Right hindlimb (tissue), 1 donor: ENCODE measurements at regions not wholly inside any gene's neighbourhood (a gene's known extent, or its start where the extent isn't known, plus 50 kb on each side); places are given as distances from the start of the nearest gene placed in this dataset.
"Not testable (repeated sequence)": the region's sequence is repeated elsewhere in the genome, so short reads cannot be mapped to it uniquely, and the experiment has no call there.

Experiments used
- DNase-seq: peaks from one replicate; pipeline ENCODE4 v3.0.0-alpha.2; 2018

GRCh38 chr16:61421111-61421510 lies 615.1 kb downstream of the CDH8 start:
- no peak for DNase-seq

GRCh38 chr16:61419791-61420190 lies 616.4 kb downstream of the CDH8 start:
- no peak for DNase-seq

GRCh38 chr16:61418802-61419201 lies 617.4 kb downstream of the CDH8 start:
- not testable (repeated sequence) for DNase-seq

- DNase-seq = no peak
These were observed 621.1 kb downstream of the CDH8 start for GRCh38 chr16:61415126-61415525.

- DNase-seq = no peak
These were observed 623.2 kb downstream of the CDH8 start for GRCh38 chr16:61413021-61413420.

GRCh38 chr16:61412562-61412961 lies 623.7 kb downstream of the CDH8 start:
- DNase-seq = no peak

- DNase-seq = no peak
These were observed 626.6 kb downstream of the CDH8 start for GRCh38 chr16:61409604-61410003.

- DNase-seq = no peak
These were observed 632.9 kb downstream of the CDH8 start for GRCh38 chr16:61403386-61403785.

GRCh38 chr16:61391896-61392295 lies 644.3 kb downstream of the CDH8 start:
- no peak for DNase-seq

- DNase-seq = no peak
These were observed 645.1 kb downstream of the CDH8 start for GRCh38 chr16:61390965-61391637.

GRCh38 chr16:61385392-61386071 lies 650.7 kb downstream of the CDH8 start:
- no peak for DNase-seq

- DNase-seq = no peak
These were observed 653.8 kb downstream of the CDH8 start for GRCh38 chr16:61382435-61382834.

- no peak for DNase-seq
These were observed 656.9 kb downstream of the CDH8 start for GRCh38 chr16:61379311-61379710.

- no peak for DNase-seq
These were observed 662.2 kb downstream of the CDH8 start for GRCh38 chr16:61374071-61374470.

- no peak for DNase-seq
These were observed 664.4 kb downstream of the CDH8 start for GRCh38 chr16:61371881-61372280.

- no peak for DNase-seq
These were observed 664.9 kb downstream of the CDH8 start for GRCh38 chr16:61371388-61371787.

- DNase-seq = no peak
These were observed 665.7 kb downstream of the CDH8 start for GRCh38 chr16:61370564-61370963.

GRCh38 chr16:61366006-61366405 lies 670.2 kb downstream of the CDH8 start:
- DNase-seq = no peak

- no peak for DNase-seq
These were observed 671.2 kb downstream of the CDH8 start for GRCh38 chr16:61364990-61365389.

GRCh38 chr16:61362585-61362984 lies 673.7 kb downstream of the CDH8 start:
- no peak for DNase-seq

- no peak for DNase-seq
These were observed 691.4 kb downstream of the CDH8 start for GRCh38 chr16:61344791-61345190.

- no peak for DNase-seq
These were observed 703.8 kb downstream of the CDH8 start for GRCh38 chr16:61332461-61332860.

- DNase-seq = no peak
These were observed 712.2 kb downstream of the CDH8 start for GRCh38 chr16:61324044-61324443.

GRCh38 chr16:61323456-61323855 lies 712.8 kb downstream of the CDH8 start:
- no peak for DNase-seq

- DNase-seq = no peak
These were observed 715.4 kb downstream of the CDH8 start for GRCh38 chr16:61320791-61321190.
